ENCODE measurements at regions not wholly inside any gene's neighbourhood (a gene's known extent, or its start where the extent isn't known, plus 50 kb on each side); places are given as distances from the start of the nearest gene placed in this dataset.
"Not testable (repeated sequence)": the region's sequence is repeated elsewhere in the genome, so short reads cannot be mapped to it uniquely, and the experiment has no call there.

- peak; percentile 10 for DNase-seq (ENCODE audit: low spot score)
Observed at GRCh38 chr11:106152013-106152412, 74.6 kb downstream of the AASDHPPT start.

- no peak for DNase-seq (ENCODE audit: low spot score)
Observed at GRCh38 chr11:106152824-106153223, 75.4 kb downstream of the AASDHPPT start.

- peak; percentile 43 for DNase-seq (ENCODE audit: low spot score)
Observed at GRCh38 chr11:106156290-106156937, 79.0 kb downstream of the AASDHPPT start.

- no peak for DNase-seq (ENCODE audit: low spot score)
Observed at GRCh38 chr11:106158406-106158805, 80.9 kb downstream of the AASDHPPT start.

GRCh38 chr11:106159836-106160235 lies 82.4 kb downstream of the AASDHPPT start:
- no peak for DNase-seq (ENCODE audit: low spot score)

GRCh38 chr11:106160494-106160893 lies 83.0 kb downstream of the AASDHPPT start:
- no peak for DNase-seq (ENCODE audit: low spot score)

GRCh38 chr11:106161775-106162634 lies 84.5 kb downstream of the AASDHPPT start:
- DNase-seq (ENCODE audit: low spot score): no peak

- no peak for DNase-seq (ENCODE audit: low spot score)
Observed at GRCh38 chr11:106167085-106167484, 89.6 kb downstream of the AASDHPPT start.

- DNase-seq (ENCODE audit: low spot score): no peak
Observed at GRCh38 chr11:106172386-106172991, 95.0 kb downstream of the AASDHPPT start.

GRCh38 chr11:106173291-106173690 lies 95.8 kb downstream of the AASDHPPT start:
- DNase-seq (ENCODE audit: low spot score): no peak

GRCh38 chr11:106174003-106174402 lies 96.5 kb downstream of the AASDHPPT start:
- not testable (repeated sequence) for DNase-seq (ENCODE audit: low spot score)

GRCh38 chr11:106176817-106177216 lies 99.4 kb downstream of the AASDHPPT start:
- DNase-seq (ENCODE audit: low spot score): no peak

- no peak for DNase-seq (ENCODE audit: low spot score)
Observed at GRCh38 chr11:106177311-106177710, 99.8 kb downstream of the AASDHPPT start.

GRCh38 chr11:106178361-106178760 lies 100.9 kb downstream of the AASDHPPT start:
- no peak for DNase-seq (ENCODE audit: low spot score)

GRCh38 chr11:106179048-106179447 lies 101.6 kb downstream of the AASDHPPT start:
- no peak for DNase-seq (ENCODE audit: low spot score)

GRCh38 chr11:106186630-106187029 lies 109.2 kb downstream of the AASDHPPT start:
- DNase-seq (ENCODE audit: low spot score): no peak

- DNase-seq (ENCODE audit: low spot score): no peak
Observed at GRCh38 chr11:106187860-106188456, 110.5 kb downstream of the AASDHPPT start.

- DNase-seq (ENCODE audit: low spot score): no peak
Observed at GRCh38 chr11:106193956-106194355, 116.5 kb downstream of the AASDHPPT start.

GRCh38 chr11:106197438-106197837 lies 120.0 kb downstream of the AASDHPPT start:
- DNase-seq (ENCODE audit: low spot score): no peak

- no peak for DNase-seq (ENCODE audit: low spot score)
Observed at GRCh38 chr11:106202935-106203620, 125.6 kb downstream of the AASDHPPT start.

- DNase-seq (ENCODE audit: low spot score): no peak
Observed at GRCh38 chr11:106208760-106209159, 131.3 kb downstream of the AASDHPPT start.

- no peak for DNase-seq (ENCODE audit: low spot score)
Observed at GRCh38 chr11:106212081-106212480, 134.6 kb downstream of the AASDHPPT start.

Measured in SW480 (cell line).